ENCODE measurements at regions not wholly inside any gene's neighbourhood (a gene's known extent, or its start where the extent isn't known, plus 50 kb on each side); places are given as distances from the start of the nearest gene placed in this dataset.
A peak's percentile ranks its signal among the peaks of the same experiment; 100 is the strongest.

DNA sequence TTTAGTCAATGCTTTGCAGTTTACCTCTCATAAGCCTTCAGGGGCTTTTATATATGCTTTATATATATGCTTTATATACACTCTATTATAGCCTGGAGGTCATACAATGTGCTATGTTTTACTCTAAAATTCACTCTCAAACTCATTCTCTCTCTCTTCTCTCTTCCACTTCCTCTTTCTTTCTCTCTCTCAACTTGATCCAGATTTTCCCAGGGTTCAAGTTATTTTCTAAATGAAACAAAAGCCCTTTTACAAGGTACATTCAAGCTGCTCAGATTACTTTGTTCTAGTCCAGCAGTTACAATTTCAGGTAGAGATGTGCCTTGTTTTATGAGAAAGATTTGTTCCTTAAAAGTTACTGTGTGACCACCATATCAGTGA lies 79.6 kb upstream of the ACP3 start:
- no peak for DNase-seq (ENCODE audit: low read depth)

DNA sequence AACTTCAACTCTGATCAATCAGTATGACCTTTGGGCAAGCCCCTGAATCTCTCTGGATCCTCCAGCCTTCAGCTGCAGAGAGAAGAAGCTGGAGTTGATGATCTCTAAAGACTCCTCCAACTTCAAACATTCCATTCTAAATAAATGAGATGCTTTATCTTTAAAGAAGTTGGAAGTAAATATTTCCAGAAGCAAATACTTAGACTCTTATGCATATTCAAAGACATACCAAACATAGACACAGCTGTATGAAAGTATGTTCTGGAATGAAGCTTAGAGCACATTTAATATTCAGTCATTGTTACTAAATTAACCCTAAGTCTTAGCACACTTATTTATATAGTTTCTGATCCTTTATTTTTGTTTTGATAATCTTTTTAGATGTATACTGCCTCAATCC lies 77.6 kb upstream of the ACP3 start:
- no peak for DNase-seq (ENCODE audit: low read depth)

DNA sequence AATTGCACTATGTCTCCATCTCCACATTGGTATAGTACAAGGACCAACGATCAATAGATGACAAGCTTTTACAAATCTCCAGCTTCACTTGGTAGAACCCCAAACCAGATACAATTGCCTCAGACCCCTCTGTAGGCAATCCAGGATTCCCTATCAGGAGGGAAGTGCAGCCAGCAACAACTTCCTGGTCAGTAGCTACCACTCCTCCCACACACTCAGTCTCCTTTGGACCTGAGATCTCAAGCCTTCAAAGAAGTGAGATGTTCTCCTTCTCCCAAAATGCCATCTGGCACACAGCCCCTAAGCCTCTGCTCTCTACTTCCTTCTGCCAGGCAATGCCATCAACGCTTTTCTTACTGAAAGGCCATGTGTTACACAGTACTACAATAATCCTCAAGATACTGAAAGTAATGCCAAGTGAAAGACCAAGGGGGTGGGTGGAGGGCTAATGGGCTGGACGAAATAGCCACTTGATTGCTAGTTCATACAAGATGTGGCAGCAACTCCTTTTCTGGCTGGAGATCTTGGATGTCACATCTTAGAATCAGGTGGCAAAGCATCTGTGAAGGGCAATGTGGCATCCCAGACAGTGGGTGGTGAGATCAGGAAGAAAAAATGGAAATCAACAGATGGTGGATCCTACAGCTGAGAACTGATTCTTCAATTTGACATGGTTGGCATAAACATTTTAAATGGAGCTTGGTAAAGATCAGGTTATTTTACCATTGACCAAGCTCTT lies 75.3 kb upstream of the ACP3 start:
- no peak for DNase-seq (ENCODE audit: low read depth)

DNA sequence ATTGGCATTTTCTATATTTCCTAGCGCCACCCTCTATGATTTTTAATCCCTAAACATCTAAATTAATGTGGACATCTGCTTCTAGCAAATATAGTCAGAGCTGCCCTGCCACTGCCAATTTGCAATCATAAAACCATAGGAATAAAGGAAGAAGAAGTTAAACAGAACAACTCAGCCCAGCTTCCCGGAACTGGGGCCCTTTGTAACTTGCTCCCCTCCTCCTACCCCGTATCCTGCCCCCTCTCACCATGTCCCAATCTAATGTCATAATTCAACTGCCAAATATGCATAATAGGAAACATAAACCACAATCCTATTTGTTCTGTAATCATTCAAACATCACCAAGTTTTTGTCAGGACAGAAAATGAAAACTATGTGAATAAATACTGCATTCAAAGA lies 74.4 kb upstream of the ACP3 start:
- DNase-seq (ENCODE audit: low read depth): no peak

DNA sequence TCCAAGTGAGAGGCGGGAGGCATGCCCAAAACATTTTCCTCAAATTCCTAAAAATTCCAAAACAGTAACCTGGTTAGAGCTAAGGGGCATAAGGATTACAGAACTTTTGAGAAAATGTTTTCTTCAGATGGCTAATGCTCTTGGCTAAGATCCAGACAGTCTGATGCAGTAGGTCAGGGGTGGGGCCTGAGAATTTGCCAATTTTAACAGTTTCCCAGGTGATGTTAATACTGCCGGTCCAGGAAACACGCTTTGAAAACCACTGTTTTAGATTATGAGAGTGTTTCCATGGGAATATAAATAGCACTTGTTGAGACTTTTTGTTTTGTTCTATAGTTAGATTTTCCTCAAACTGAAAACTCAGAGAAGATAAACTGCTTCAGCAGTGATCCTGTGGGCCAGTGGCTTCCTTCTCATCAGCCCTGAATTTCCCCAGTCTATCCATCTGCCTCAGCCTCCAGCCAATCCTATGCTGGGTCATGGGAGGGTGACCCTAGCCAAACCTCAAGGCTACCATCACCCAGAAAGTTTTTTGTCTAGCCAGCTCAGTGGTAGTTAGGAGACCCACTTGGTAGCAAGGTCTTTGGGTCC lies 71.6 kb upstream of the ACP3 start:
- DNase-seq (ENCODE audit: low read depth): no peak

DNA sequence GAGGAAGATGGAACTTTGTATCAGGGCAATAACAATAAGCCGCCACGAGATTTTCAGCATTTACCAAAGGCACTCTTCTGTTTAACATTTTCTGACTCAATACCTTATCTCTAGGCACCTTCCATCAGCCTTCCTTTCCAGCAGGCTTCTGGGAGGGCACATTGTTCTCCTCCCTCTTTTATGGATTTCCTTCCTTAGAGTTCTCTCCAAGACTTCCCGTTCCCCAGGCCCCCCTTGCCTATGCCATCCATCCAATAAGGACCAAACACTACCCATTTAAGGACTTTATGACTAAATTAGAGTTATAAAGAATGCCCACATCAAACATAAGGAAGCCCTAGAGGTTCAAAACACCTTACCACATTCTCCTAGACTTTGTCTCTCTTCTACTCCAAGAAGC lies 71.0 kb upstream of the ACP3 start:
- no peak for DNase-seq (ENCODE audit: low read depth)

DNA sequence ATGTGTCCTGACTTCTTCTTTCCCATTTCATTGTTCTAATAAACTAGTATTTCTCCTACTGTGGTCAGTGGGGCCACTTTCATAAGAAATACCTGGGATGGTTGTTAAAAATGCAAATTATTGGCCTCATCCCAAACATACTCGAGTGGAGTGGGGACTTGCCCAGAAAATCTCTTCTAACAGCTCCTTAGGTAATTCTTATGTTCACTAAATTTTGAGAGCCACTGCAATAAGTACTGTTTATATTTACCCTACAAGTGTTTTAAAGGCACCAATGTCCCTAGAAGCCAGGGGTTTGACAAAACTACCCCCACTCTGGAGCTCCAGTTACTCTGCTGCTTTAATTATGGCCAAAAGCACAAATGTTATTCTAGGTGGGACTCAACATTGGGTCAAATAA lies 70.0 kb upstream of the ACP3 start:
- DNase-seq (ENCODE audit: low read depth): no peak

DNA sequence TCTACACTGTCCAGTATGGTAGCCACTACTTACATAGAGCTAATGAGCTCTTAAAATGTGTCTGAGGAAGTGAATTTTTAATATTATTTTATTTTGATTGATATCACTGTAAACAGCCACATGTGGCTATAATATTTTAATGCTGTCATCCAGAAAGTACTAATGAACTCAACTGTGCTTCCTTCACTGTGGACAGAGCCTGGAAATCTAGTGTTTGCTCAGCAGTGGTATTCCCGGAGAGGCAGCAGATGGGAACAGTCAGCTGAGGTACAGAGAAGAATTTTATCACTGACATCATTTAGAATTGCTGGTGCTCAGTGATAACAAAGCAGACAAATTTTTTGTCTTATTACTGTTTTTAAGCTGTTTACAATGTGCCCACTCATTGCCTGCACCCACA lies 68.7 kb upstream of the ACP3 start:
- no peak for DNase-seq (ENCODE audit: low read depth)

DNA sequence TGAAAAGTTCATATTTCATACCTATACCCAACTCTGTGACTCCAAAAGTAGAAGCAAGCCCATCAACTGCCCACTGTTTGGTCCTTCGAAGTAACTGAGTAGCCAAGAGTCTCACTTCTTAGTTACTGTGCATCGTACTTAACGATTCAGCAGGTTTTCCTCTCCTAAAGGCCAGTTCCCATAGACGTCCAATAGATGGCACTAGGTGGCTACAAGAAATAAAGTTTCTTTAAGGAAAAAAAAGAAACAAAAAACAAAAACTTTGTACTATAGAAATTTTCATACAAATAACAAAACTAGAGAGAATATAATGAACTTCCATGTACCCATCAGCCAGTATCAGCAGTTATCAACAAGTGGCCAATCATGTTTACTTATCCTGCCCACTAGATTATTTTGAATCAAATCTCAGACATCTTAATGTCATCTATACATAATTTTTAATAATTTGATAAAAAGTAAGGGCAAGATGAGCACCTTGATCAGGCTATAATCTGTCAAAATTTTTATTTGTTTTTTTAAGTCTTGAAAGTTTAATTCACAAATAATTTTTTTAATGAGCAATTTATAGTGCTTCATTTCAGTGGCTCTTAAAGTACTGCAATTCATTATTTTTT lies 63.8 kb upstream of the ACP3 start:
- peak; percentile 44 for DNase-seq (ENCODE audit: low read depth)

DNA sequence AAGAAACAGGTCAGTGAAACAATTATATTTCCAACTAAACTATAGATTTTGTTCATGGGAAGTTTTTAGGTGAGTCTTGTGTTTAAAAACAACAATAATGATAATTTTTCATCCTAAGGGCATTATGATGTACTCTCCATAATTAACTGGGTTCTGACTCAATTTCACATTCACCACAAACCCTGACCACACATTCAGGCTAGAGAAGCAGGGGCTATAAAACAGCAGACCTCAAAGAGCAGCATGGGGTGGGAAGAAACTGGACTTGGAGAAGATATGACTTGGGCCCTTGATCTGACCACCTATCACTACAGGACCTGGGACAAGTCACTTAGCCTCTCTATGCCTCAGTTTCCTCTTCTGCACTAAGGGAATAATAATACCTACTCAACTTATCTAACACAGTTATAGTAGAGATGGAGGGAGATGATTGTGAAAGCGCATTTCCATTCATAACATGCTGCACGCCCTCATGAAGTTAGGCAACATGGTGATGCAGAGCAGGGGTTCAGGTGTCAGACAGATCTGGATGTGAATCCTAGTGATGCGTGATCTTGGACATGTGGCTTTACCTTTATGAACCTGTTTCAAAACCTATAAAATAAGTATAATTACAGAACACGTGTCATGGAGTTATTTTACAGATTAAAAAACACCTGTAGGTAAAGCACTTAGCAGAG lies 63.0 kb upstream of the ACP3 start:
- DNase-seq (ENCODE audit: low read depth): no peak

DNA sequence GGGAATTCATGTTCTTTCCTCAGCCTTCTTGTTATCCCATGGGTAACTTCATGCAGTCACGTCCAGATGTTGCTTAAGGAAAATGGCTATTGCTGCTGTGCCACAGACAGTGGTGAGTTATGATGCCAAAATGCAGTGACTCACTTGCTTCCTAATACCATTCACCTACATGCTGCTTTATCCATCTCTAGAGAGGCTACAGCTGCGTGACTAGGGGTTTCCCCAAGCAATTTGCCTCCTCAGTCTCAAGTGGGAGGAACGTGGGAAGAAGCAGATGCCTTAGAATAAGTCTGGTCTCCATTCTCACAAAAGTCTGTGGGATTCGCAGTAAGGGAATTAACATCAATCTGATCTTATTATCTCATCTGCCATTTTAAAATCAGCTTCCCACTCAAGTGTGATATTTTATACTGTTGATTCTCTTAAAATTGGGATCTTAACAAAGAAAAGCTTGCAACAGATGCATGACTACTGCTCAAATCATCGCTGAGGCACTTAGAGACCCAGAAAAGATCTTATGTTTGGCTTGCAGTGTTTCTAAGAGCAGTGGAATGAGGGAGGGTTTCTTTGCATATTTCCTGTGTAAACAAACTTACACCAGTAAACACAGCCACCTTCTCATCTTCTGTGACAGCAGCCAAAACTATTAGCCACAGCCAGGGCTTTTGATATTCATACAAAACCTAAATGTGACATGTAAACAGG lies 62.0 kb upstream of the ACP3 start:
- DNase-seq (ENCODE audit: low read depth): peak; percentile 15

DNA sequence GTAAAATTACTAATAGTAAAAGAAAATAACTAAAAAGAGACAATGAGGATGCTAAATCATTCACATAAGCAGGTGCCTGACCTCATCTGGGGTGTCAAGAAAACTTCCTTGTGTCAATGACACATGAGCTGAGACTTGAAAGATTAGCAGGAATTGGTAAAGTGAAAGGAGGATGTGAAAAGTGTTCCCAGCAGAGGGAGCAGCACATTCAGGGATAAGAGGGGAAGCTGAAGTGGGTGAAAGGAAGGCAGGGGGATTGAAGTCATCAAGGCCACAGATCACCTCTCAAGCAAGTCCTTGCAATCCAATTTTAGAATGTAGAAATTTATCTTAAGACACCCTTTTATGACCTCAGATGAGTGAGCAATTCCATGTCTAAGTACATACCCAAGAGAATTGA lies 60.2 kb upstream of the ACP3 start:
- DNase-seq (ENCODE audit: low read depth): peak; percentile 19

DNA sequence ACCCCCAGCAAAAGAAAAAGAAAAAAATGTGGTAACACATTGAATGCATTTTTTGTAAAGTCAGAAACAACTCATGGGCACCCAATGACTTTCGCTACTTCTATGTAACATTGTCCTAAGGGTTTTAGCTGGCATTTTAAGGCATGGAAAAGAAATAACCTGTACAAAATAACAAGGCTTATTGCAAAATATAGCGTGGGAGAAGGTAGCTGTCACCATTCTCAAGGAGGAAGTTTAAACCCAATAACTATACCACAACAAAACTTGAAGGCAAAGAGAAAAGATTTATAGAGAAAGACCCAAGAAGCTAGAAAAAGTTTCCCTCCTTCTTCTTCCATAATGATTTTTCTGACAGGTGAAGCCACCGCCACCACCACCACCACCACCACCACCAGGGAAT lies 55.7 kb upstream of the ACP3 start:
- DNase-seq (ENCODE audit: low read depth): no peak

DNA sequence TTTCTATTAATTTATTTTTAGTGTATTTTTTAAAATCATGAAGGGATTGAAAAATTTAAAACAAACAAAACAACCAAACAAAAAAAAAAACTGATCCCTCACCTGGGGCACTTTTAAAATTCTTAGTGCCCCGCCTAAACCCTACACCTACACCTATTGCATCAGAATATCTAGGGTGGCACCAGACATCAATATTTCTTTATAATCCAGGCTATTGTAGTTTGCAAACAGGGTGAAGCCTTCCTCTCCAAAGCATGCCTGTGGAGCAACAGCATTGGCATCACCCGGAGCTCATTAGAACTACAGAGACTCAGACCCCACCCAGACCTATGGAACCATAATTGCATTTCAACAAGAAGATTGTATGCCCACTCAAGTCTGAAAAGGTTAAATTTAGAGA lies 54.9 kb upstream of the ACP3 start:
- no peak for DNase-seq (ENCODE audit: low read depth)

DNA sequence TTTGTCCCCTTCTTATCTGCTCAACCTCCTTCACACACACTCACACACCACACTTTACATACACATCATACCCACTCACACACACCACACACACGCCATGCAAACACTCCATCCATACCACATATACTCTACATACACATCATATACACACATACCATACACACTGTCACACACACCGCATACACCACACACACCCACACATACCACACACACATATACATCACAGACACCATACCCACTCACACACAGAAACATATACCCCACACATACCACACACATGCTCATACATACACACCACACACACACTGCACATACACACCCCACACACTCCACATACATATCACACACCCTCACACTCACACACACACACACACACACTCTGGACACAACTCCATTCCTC lies 54.3 kb upstream of the ACP3 start:
- DNase-seq (ENCODE audit: low read depth): no peak

DNA sequence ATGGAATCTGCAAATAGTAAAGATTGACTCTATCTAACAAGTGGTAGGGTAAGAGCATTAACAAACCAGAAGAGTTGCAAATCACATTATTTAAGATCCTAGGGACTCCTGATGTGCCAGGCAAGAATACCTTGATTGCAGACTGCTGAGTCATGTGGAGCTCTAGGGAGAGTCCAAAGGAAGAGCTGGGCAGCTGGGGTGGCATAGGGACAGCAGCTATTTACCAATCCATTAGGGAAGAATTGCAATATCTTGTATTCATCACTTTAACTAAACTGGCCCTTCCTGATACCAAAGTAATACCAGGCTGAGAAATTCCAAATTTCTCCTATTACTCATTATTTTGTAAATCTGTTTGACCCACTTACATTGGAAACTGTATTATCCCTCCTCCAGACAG lies 52.2 kb upstream of the ACP3 start:
- no peak for DNase-seq (ENCODE audit: low read depth)

DNA sequence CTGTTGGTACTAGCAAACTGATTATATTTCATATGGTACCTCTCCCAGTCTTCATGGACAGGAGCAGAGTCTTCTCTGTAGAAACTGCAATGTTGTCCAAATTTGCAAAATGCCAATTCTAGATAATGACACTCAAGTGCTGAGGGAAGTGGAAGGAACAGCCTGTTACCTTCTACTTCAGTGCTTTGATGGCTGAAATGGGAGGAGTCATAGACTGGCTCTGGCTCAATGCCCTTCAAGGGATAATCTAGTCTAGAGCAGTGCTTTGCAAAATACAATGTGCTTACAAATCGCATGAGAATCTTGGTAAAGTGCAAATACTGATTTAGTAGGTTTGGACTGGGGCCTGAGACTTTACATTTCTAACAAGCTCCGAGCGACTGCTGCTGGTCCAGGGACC lies 51.7 kb upstream of the ACP3 start:
- DNase-seq (ENCODE audit: low read depth): no peak

DNA sequence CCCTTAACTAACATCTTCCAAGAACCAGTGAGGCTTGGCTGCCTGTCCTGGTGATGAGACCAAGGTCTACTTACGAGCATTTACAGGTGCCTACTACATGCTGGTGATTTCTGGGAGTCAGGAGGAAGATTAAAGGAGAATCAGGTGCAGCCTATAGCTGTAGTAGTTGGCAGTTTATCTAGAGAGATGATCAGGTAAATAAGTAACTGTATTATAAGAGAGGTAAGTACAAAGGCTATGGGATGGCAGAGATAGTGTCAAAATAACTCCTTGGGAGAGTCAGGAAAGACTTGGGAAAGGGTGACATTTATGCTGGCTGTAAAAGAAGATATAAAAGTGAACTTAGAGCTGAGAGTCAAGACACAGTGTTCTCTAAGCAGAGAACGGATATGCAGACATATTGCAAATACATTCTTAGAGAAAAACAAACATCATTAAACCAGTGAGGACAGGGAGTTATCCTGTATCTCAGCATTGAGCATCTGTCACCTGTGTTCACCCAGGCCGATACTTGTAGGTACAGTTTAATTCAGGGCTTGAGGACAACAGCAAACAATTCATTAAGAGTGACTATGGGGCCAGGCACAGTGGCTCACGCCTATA lies 49.7 kb upstream of the ACP3 start:
- no peak for DNase-seq (ENCODE audit: low read depth)
